ENCODE measurements at regions not wholly inside any gene's neighbourhood (a gene's known extent, or its start where the extent isn't known, plus 50 kb on each side); places are given as distances from the start of the nearest gene placed in this dataset.
"Not testable (repeated sequence)": the region's sequence is repeated elsewhere in the genome, so short reads cannot be mapped to it uniquely, and the experiment has no call there.

GRCh38 chr15:24088941-24089340 is 401.8 kb upstream of the NDN start:
- not testable (repeated sequence) for TF ChIP-seq EZH2phosphoT487 (IDR thresholded peaks at IDR 0.05; ENCODE audit: borderline replicate concordance, low read length); CTCF (conservative IDR thresholded peaks at IDR 0.05; ENCODE audit: low read depth, low read length); EZH2 (IDR thresholded peaks at IDR 0.05; ENCODE audit: low read length, unreplicated experiment)
